Lung (tissue), 11 donors: ENCODE measurements at regions not wholly inside any gene's neighbourhood (a gene's known extent, or its start where the extent isn't known, plus 50 kb on each side); places are given as distances from the start of the nearest gene placed in this dataset.

Experiments used
- ATAC-seq: fragments of 200-7000 bp; cut with Tn5 transposase; one replicate; pipeline ENCODE4 v1.9.1; 2020; ENCODE audit warnings: moderate number of reproducible peaks; ENCODE audit not compliant: insufficient read depth, low FRiP score
- DNase-seq, 3 donors: peaks; one replicate each; pipeline ENCODE4 v3.0.0-alpha.2; 2013 to 2017
- H3K27ac ChIP-seq, 2 donors: one replicate each; pipeline ENCODE4 v1.5.1; 2013; ENCODE audit warnings: mild to moderate bottlenecking in 2 of 2, moderate library complexity in 2 of 2, control low read depth in 1 of 2, inconsistent platforms in 1 of 2, low read depth in 1 of 2, low read length in 1 of 2
- H3K27me3 ChIP-seq, 3 donors: one replicate each; pipeline ENCODE4 v1.5.1; 2013; ENCODE audit warnings: low read length in 2 of 3; ENCODE audit not compliant: control insufficient read depth in 3 of 3, insufficient read depth in 3 of 3
- H3K36me3 ChIP-seq, 4 donors: one replicate each; pipeline ENCODE4 v1.5.1; 2013; ENCODE audit warnings: low read length in 4 of 4, mild to moderate bottlenecking in 1 of 4, moderate library complexity in 1 of 4; ENCODE audit not compliant: control insufficient read depth in 4 of 4, insufficient read depth in 4 of 4
- H3K4me1 ChIP-seq, 5 donors: one replicate each; pipeline ENCODE4 v1.5.1; 2013; ENCODE audit warnings: low read length in 5 of 5, mild to moderate bottlenecking in 2 of 5, moderate library complexity in 1 of 5; ENCODE audit not compliant: control insufficient read depth in 5 of 5, insufficient read depth in 5 of 5
- H3K4me3 ChIP-seq: one replicate; pipeline ENCODE4 v1.5.1; 2013; ENCODE audit warnings: mild to moderate bottlenecking, control low read depth, moderate library complexity
- H3K9ac ChIP-seq, 2 donors: one replicate each; pipeline ENCODE4 v1.5.1; 2013; ENCODE audit warnings: low read length in 2 of 2, control low read depth in 1 of 2; ENCODE audit not compliant: insufficient read depth in 1 of 2
- H3K9me3 ChIP-seq, 4 donors: one replicate each; pipeline ENCODE4 v1.5.1; 2013; ENCODE audit warnings: low read length in 3 of 4, mild to moderate bottlenecking in 1 of 4, moderate library complexity in 1 of 4; ENCODE audit not compliant: control insufficient read depth in 4 of 4, insufficient read depth in 3 of 4
- CTCF ChIP-seq: IDR thresholded peaks from 2 replicates; pipeline ENCODE4 v1.5.1; 2012; ENCODE audit warnings: mild to moderate bottlenecking; ENCODE audit errors: control extremely low read depth, extremely low read depth
- WGBS, 2 donors: extraction: QIAGEN DNeasy Blood & Tissue Kit; methylation state at CpG; one replicate each; pipeline ENCODE4 v1.1.7; 2013; 5-methylcytosine and 5-hydroxymethylcytosine counted together
- donor health status: control.
- donor health status: control.
- donor health status: Bipolar disorder and iron deficiency.
- donor health status: healthy.
- donor health status: DM: yes; HTN: yes; CAD: no.

- Histone ChIP-seq H3K4me3 (no peak overlapping the region), H3K27me3 (peaks cover 0 to 3% (median 0%) of the 10 kb centered on the region in 3 donors)
- no peak for DNase-seq
Observed at GRCh38 chr22:49094858-49095257, 732.8 kb downstream of the BRD1 start.

GRCh38 chr22:49094151-49094550 lies 733.5 kb downstream of the BRD1 start:
- peaks cover 0 to 3% (median 0%) of the 10 kb centered on the region in 4 donors for H3K9me3 ChIP-seq
- H3K27me3 ChIP-seq = peaks cover 0 to 3% (median 0%) of the 10 kb centered on the region in 3 donors
- H3K9ac ChIP-seq = no peak overlapping the region
- no peak overlapping the region for H3K27ac ChIP-seq
- WGBS, 2 donors = 34 to 60% methylated on average over 7 of the region's 7 CpGs
- no peak for TF ChIP-seq CTCF
- H3K36me3 ChIP-seq = no peaks in the 10 kb centered on the region
- DNase-seq (no peak), ATAC-seq (no peak)
- H3K4me3 ChIP-seq = no peak overlapping the region
- H3K4me1 ChIP-seq = no peaks in the 10 kb centered on the region

More at GRCh38 chr22:49094858-49095257, 732.8 kb downstream of the BRD1 start:
- no peak for ATAC-seq
- Histone ChIP-seq H3K9ac (peak overlapping the region in 1 of 2 donors; percentile 25), H3K9me3 (peaks cover 0 to 3% (median 0%) of the 10 kb centered on the region in 4 donors), H3K36me3 (no peaks in the 10 kb centered on the region), H3K4me1 (no peaks in the 10 kb centered on the region), H3K27ac (no peak overlapping the region)
- 78 to 89% methylated on average over 18 of the region's 18 CpGs for WGBS, 2 donors
- no peak for TF ChIP-seq CTCF

GRCh38 chr22:49093192-49093880 lies 734.3 kb downstream of the BRD1 start:
- Histone ChIP-seq H3K36me3 (no peaks in the 10 kb centered on the region), H3K27me3 (peaks cover 0 to 7% (median 0%) of the 10 kb centered on the region in 3 donors), H3K4me1 (peaks cover 0 to 3% (median 0%) of the 10 kb centered on the region in 5 donors), H3K4me3 (no peak overlapping the region), H3K9me3 (peaks cover 0 to 3% (median 0%) of the 10 kb centered on the region in 4 donors), H3K9ac (no peak overlapping the region), H3K27ac (no peak overlapping the region)
- ATAC-seq (no peak), DNase-seq (no peak)
- whole genome bisulfite sequencing, 2 donors = 80 to 86% methylated on average over 23 of the region's 23 CpGs
- TF ChIP-seq CTCF = no peak
